ENCODE measurements at regions not wholly inside any gene's neighbourhood (a gene's known extent, or its start where the extent isn't known, plus 50 kb on each side); places are given as distances from the start of the nearest gene placed in this dataset.
A peak's percentile ranks its signal among the peaks of the same experiment; 100 is the strongest.

GRCh38 chr3:25855266-25855784 lies 65.4 kb downstream of the OXSM start:
- Histone ChIP-seq H4K20me1 (ENCODE audit: low read depth) (no peaks in the 10 kb centered on the region), H3K36me3 (no peaks in the 10 kb centered on the region), H3K4me1 (no peaks in the 10 kb centered on the region), H2AFZ (replicated peaks) (no peak overlapping the region), H3K27ac (no peak overlapping the region), H3K79me2 (ENCODE audit: low read depth) (no peaks in the 10 kb centered on the region), H3K9ac (no peak overlapping the region), H3K27me3 (no peaks in the 10 kb centered on the region), H3K4me3 (no peak overlapping the region), H3F3A (ENCODE audit: low read depth) (no peaks in the 10 kb centered on the region), H3K4me2 (no peak overlapping the region), H3K9me3 (ENCODE audit: low read depth) (no peaks in the 10 kb centered on the region)
- Mint-ChIP-seq H3K9me3 (peaks cover 13% of the 10 kb centered on the region), H3K4me3 (no peak overlapping the region), H3K4me1 (no peaks in the 10 kb centered on the region), H3K27me3 (ENCODE audit: insufficient read depth, low read depth) (no peaks in the 10 kb centered on the region), H3K36me3 (no peaks in the 10 kb centered on the region), H3K27ac (no peak overlapping the region)
- DNase-seq (ENCODE audit: low spot score), result no peak
- TF ChIP-seq EZH2 (IDR thresholded peaks at IDR 0.05), result no peak
- no peak for TF ChIP-seq EZH2phosphoT487 (IDR thresholded peaks at IDR 0.05)
- TF ChIP-seq, protein P1, sequence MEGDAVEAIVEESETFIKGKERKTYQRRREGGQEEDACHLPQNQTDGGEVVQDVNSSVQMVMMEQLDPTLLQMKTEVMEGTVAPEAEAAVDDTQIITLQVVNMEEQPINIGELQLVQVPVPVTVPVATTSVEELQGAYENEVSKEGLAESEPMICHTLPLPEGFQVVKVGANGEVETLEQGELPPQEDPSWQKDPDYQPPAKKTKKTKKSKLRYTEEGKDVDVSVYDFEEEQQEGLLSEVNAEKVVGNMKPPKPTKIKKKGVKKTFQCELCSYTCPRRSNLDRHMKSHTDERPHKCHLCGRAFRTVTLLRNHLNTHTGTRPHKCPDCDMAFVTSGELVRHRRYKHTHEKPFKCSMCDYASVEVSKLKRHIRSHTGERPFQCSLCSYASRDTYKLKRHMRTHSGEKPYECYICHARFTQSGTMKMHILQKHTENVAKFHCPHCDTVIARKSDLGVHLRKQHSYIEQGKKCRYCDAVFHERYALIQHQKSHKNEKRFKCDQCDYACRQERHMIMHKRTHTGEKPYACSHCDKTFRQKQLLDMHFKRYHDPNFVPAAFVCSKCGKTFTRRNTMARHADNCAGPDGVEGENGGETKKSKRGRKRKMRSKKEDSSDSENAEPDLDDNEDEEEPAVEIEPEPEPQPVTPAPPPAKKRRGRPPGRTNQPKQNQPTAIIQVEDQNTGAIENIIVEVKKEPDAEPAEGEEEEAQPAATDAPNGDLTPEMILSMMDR (IDR thresholded peaks at IDR 0.05), result no peak

DNA sequence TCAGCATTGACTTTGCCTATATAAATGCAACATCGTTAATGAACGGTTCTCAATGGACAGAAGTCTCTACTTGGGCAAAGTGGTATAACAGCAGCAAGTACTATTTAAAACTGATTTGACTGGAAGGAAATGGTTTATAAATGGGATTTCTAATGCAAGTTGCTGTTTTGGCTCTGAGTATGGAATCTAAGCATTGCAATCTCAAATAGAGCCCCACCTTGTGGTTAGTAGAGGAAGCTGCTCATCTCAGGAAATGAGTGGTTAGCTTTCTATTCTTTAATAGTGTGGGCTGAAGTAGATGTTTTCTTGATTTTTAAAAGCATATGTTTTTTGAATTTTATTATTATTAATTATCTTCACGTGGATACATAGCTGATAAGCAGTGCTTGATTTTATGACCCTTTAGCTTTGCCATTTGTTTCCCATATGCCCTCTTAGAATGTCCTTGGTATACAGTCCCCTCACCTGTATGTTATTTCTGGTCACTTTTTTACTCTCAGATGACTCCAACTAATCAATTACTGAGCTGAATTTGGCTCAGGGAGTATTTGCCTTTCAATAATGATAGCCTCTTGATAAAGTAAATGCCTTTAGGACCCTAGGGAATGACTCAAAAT lies 67.1 kb downstream of the OXSM start:
- Histone ChIP-seq H3K4me1 (no peaks in the 10 kb centered on the region), H3K27ac (no peak overlapping the region), H3K79me2 (ENCODE audit: low read depth) (no peaks in the 10 kb centered on the region), H3K36me3 (no peaks in the 10 kb centered on the region), H3F3A (ENCODE audit: low read depth) (no peaks in the 10 kb centered on the region), H3K9me3 (ENCODE audit: low read depth) (no peaks in the 10 kb centered on the region), H2AFZ (replicated peaks) (no peak overlapping the region), H3K27me3 (no peaks in the 10 kb centered on the region), H4K20me1 (ENCODE audit: low read depth) (no peaks in the 10 kb centered on the region), H3K9ac (no peak overlapping the region), H3K4me3 (no peak overlapping the region), H3K4me2 (no peak overlapping the region)
- DNase-seq (ENCODE audit: low spot score), result peak; percentile 46
- no peaks in the 10 kb centered on the region for H3K27me3 Mint-ChIP-seq (ENCODE audit: insufficient read depth, low read depth)
- no peaks in the 10 kb centered on the region for H3K4me1 Mint-ChIP-seq
- TF ChIP-seq, protein P1 (IDR thresholded peaks at IDR 0.05), result peak; percentile 76
- TF ChIP-seq EZH2phosphoT487 (IDR thresholded peaks at IDR 0.05), result no peak
- H3K4me3 Mint-ChIP-seq, result no peak overlapping the region
- H3K9me3 Mint-ChIP-seq, result peaks cover 10% of the 10 kb centered on the region
- H3K27ac Mint-ChIP-seq, result no peak overlapping the region
- H3K36me3 Mint-ChIP-seq, result no peaks in the 10 kb centered on the region

DNA sequence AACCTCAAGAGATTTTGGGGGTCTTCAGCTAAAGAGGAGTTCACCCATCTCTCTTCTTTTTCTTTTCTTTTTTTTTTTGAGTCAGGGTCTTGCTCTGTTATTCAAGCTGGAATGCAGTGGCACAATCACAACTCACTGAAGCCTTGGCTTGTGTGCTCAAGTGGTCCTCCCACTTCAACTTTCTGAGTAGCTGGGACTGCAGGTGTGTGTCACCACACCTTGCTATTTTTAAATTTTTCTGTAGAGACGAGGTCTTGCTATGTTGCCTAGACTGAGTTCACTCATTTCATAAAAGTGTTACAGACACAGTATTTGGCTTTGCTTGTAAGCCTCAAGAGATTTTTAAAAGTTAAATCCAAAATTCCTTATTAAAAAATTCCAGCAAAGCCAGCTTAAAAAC lies 71.7 kb downstream of the OXSM start:
- no peak overlapping the region for H3K4me3 ChIP-seq
- peaks cover 7% of the 10 kb centered on the region for H3K9me3 Mint-ChIP-seq

More for the DNA sequence above, 71.7 kb downstream of the OXSM start:
- H3K36me3 Mint-ChIP-seq, result no peaks in the 10 kb centered on the region
- Histone ChIP-seq H3K4me1 (no peaks in the 10 kb centered on the region), H4K20me1 (ENCODE audit: low read depth) (no peaks in the 10 kb centered on the region), H3K4me2 (no peak overlapping the region), H2AFZ (replicated peaks) (no peak overlapping the region), H3K79me2 (ENCODE audit: low read depth) (no peaks in the 10 kb centered on the region), H3K27ac (no peak overlapping the region), H3K27me3 (no peaks in the 10 kb centered on the region), H3K9ac (no peak overlapping the region), H3K9me3 (ENCODE audit: low read depth) (no peaks in the 10 kb centered on the region), H3F3A (ENCODE audit: low read depth) (no peaks in the 10 kb centered on the region), H3K36me3 (no peaks in the 10 kb centered on the region)
- DNase-seq (ENCODE audit: low spot score), result no peak
- H3K4me1 Mint-ChIP-seq, result peaks cover 4% of the 10 kb centered on the region
- TF ChIP-seq EZH2 (IDR thresholded peaks at IDR 0.05), result no peak
- TF ChIP-seq, protein P1 (IDR thresholded peaks at IDR 0.05), result no peak
- no peak for TF ChIP-seq EZH2phosphoT487 (IDR thresholded peaks at IDR 0.05)
- peaks cover 2% of the 10 kb centered on the region for H3K27me3 Mint-ChIP-seq (ENCODE audit: insufficient read depth, low read depth)
- no peak overlapping the region for H3K27ac Mint-ChIP-seq
- no peak overlapping the region for H3K4me3 Mint-ChIP-seq
